Lower leg skin (tissue), 3 donors: ENCODE measurements at regions not wholly inside any gene's neighbourhood (a gene's known extent, or its start where the extent isn't known, plus 50 kb on each side); places are given as distances from the start of the nearest gene placed in this dataset.

Source experiments
- POLR2A ChIP-seq, 2 donors: fragments of 450-650 bp; IDR thresholded peaks; one replicate each; pipeline ENCODE4 v1.6.1; 2016 to 2017; ENCODE audit warnings: antibody characterized with exemption in 2 of 2, mild to moderate bottlenecking in 1 of 2, moderate library complexity in 1 of 2
- TF ChIP-seq, protein P1 (sequence below), 3 donors: fragments of 450-650 bp; IDR thresholded peaks; one replicate each; pipeline ENCODE4 v1.5.1; 2016; ENCODE audit warnings: antibody characterized with exemption in 3 of 3, mild to moderate bottlenecking in 3 of 3, moderate library complexity in 2 of 3

DNA sequence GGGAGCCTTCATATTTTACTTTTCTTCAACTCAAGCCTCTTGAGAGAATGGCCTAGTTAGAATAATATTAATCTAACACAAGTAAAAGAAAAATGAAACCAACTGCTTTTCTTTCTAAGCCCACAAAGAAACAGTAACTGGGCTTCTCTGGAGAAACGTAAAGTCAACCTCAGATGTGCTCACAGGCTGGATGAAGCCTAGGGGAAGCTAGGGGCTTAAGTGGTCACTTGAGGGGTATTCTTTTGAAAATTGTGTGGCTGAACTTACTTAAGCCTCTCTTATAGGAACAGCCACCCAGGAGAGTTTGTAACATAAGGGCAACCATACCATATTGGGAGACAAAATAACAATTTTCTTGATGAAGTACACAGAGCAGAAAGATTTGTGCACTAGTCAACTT, 279.0 kb downstream of the SPRY1 start:
- TF ChIP-seq, protein P1, sequence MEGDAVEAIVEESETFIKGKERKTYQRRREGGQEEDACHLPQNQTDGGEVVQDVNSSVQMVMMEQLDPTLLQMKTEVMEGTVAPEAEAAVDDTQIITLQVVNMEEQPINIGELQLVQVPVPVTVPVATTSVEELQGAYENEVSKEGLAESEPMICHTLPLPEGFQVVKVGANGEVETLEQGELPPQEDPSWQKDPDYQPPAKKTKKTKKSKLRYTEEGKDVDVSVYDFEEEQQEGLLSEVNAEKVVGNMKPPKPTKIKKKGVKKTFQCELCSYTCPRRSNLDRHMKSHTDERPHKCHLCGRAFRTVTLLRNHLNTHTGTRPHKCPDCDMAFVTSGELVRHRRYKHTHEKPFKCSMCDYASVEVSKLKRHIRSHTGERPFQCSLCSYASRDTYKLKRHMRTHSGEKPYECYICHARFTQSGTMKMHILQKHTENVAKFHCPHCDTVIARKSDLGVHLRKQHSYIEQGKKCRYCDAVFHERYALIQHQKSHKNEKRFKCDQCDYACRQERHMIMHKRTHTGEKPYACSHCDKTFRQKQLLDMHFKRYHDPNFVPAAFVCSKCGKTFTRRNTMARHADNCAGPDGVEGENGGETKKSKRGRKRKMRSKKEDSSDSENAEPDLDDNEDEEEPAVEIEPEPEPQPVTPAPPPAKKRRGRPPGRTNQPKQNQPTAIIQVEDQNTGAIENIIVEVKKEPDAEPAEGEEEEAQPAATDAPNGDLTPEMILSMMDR (IDR thresholded peaks at IDR 0.05) = no peak
- TF ChIP-seq POLR2A (IDR thresholded peaks at IDR 0.05) = no peak
